Central memory CD4-positive, alpha-beta T cell (primary cell): ENCODE measurements at regions not wholly inside any gene's neighbourhood (a gene's known extent, or its start where the extent isn't known, plus 50 kb on each side); places are given as distances from the start of the nearest gene placed in this dataset.

Source experiments
- DNase-seq: peaks from one replicate; pipeline ENCODE4 v3.0.0; 2022

- DNase-seq: no peak
Measured at GRCh38 chr16:65945493-65945892, 421.0 kb upstream of the CDH5 start.

- no peak for DNase-seq
Measured at GRCh38 chr16:65944361-65944760, 422.1 kb upstream of the CDH5 start.

GRCh38 chr16:65940711-65941110 lies 425.8 kb upstream of the CDH5 start:
- DNase-seq: no peak

- no peak for DNase-seq
Measured at GRCh38 chr16:65938083-65938482, 428.4 kb upstream of the CDH5 start.

GRCh38 chr16:65937455-65937854 lies 429.0 kb upstream of the CDH5 start:
- DNase-seq: no peak

- DNase-seq: no peak
Measured at GRCh38 chr16:65936096-65936495, 430.4 kb upstream of the CDH5 start.

- no peak for DNase-seq
Measured at GRCh38 chr16:65934443-65934842, 432.0 kb upstream of the CDH5 start.

- no peak for DNase-seq
Measured at GRCh38 chr16:65933703-65934102, 432.8 kb upstream of the CDH5 start.

GRCh38 chr16:65932350-65933072 lies 434.0 kb upstream of the CDH5 start:
- no peak for DNase-seq

GRCh38 chr16:65922923-65923322 lies 443.6 kb upstream of the CDH5 start:
- no peak for DNase-seq

GRCh38 chr16:65919986-65920376 lies 446.5 kb upstream of the CDH5 start:
- no peak for DNase-seq

GRCh38 chr16:65919145-65919985 lies 447.1 kb upstream of the CDH5 start:
- DNase-seq: no peak

GRCh38 chr16:65917466-65917865 lies 449.0 kb upstream of the CDH5 start:
- DNase-seq: no peak

- no peak for DNase-seq
Measured at GRCh38 chr16:65916995-65917394, 449.5 kb upstream of the CDH5 start.

- no peak for DNase-seq
Measured at GRCh38 chr16:65910291-65910690, 456.2 kb upstream of the CDH5 start.

- DNase-seq: no peak
Measured at GRCh38 chr16:65909310-65910050, 457.0 kb upstream of the CDH5 start.

- no peak for DNase-seq
Measured at GRCh38 chr16:65908568-65908967, 457.9 kb upstream of the CDH5 start.

GRCh38 chr16:65905331-65905730 lies 461.2 kb upstream of the CDH5 start:
- DNase-seq: no peak

- no peak for DNase-seq
Measured at GRCh38 chr16:65896448-65897153, 469.9 kb upstream of the CDH5 start.

GRCh38 chr16:65895906-65896305 lies 470.6 kb upstream of the CDH5 start:
- DNase-seq: no peak

- no peak for DNase-seq
Measured at GRCh38 chr16:65895486-65895885, 471.0 kb upstream of the CDH5 start.

GRCh38 chr16:65890203-65890602 lies 476.3 kb upstream of the CDH5 start:
- no peak for DNase-seq

GRCh38 chr16:65889533-65889966 lies 476.9 kb upstream of the CDH5 start:
- no peak for DNase-seq
